ENCODE measurements at regions not wholly inside any gene's neighbourhood (a gene's known extent, or its start where the extent isn't known, plus 50 kb on each side); places are given as distances from the start of the nearest gene placed in this dataset.
A peak's percentile ranks its signal among the peaks of the same experiment; 100 is the strongest.

- Mint-ChIP-seq H3K27me3 (ENCODE audit: low read depth) (no peaks in the 10 kb centered on the region), H3K36me3 (ENCODE audit: low read depth) (peaks cover 10% of the 10 kb centered on the region), H3K27ac (peak overlapping the region; percentile 81), H3K9me3 (peaks cover 27% of the 10 kb centered on the region), H3K4me1 (ENCODE audit: low read depth) (peaks cover 43% of the 10 kb centered on the region), H3K4me3 (peak overlapping the region; percentile 48)
Measured at GRCh38 chr15:91472316-91472756, 372.3 kb downstream of the SV2B start.

GRCh38 chr15:91473894-91474545 is 374.0 kb downstream of the SV2B start:
- Mint-ChIP-seq H3K27me3 (ENCODE audit: low read depth) (no peaks in the 10 kb centered on the region), H3K4me1 (ENCODE audit: low read depth) (peaks cover 39% of the 10 kb centered on the region), H3K9me3 (peaks cover 27% of the 10 kb centered on the region), H3K27ac (no peak overlapping the region), H3K36me3 (ENCODE audit: low read depth) (peaks cover 7% of the 10 kb centered on the region), H3K4me3 (no peak overlapping the region)

GRCh38 chr15:91476861-91477260 is 376.6 kb upstream of the SLCO3A1 start:
- H3K4me1 Mint-ChIP-seq (ENCODE audit: low read depth): peaks cover 21% of the 10 kb centered on the region
- H3K9me3 Mint-ChIP-seq: peaks cover 28% of the 10 kb centered on the region
- H3K36me3 Mint-ChIP-seq (ENCODE audit: low read depth): peaks cover 9% of the 10 kb centered on the region
- H3K27me3 Mint-ChIP-seq (ENCODE audit: low read depth): no peaks in the 10 kb centered on the region
- no peak overlapping the region for H3K27ac Mint-ChIP-seq
- H3K4me3 Mint-ChIP-seq: no peak overlapping the region

GRCh38 chr15:91478717-91479191 is 374.8 kb upstream of the SLCO3A1 start:
- H3K4me1 Mint-ChIP-seq (ENCODE audit: low read depth): peaks cover 22% of the 10 kb centered on the region

GRCh38 chr15:91480426-91480825 is 373.1 kb upstream of the SLCO3A1 start:
- H3K4me1 Mint-ChIP-seq (ENCODE audit: low read depth): peaks cover 32% of the 10 kb centered on the region
- peaks cover 13% of the 10 kb centered on the region for H3K9me3 Mint-ChIP-seq
- H3K27me3 Mint-ChIP-seq (ENCODE audit: low read depth): no peaks in the 10 kb centered on the region
- H3K4me3 Mint-ChIP-seq: no peak overlapping the region
- H3K27ac Mint-ChIP-seq: no peak overlapping the region
- H3K36me3 Mint-ChIP-seq (ENCODE audit: low read depth): peaks cover 7% of the 10 kb centered on the region

More at GRCh38 chr15:91478717-91479191, 374.8 kb upstream of the SLCO3A1 start:
- Mint-ChIP-seq H3K36me3 (ENCODE audit: low read depth) (peaks cover 10% of the 10 kb centered on the region), H3K27me3 (ENCODE audit: low read depth) (no peaks in the 10 kb centered on the region), H3K4me3 (no peak overlapping the region), H3K27ac (no peak overlapping the region), H3K9me3 (peaks cover 24% of the 10 kb centered on the region)

GRCh38 chr15:91482799-91483198 is 370.7 kb upstream of the SLCO3A1 start:
- Mint-ChIP-seq H3K36me3 (ENCODE audit: low read depth) (peaks cover 9% of the 10 kb centered on the region), H3K9me3 (peaks cover 16% of the 10 kb centered on the region), H3K4me1 (ENCODE audit: low read depth) (peaks cover 32% of the 10 kb centered on the region), H3K4me3 (peak overlapping the region; percentile 8), H3K27me3 (ENCODE audit: low read depth) (no peaks in the 10 kb centered on the region), H3K27ac (peak overlapping the region; percentile 13)

GRCh38 chr15:91484141-91484540 is 369.4 kb upstream of the SLCO3A1 start:
- H3K4me3 Mint-ChIP-seq: no peak overlapping the region
- peaks cover 29% of the 10 kb centered on the region for H3K4me1 Mint-ChIP-seq (ENCODE audit: low read depth)

GRCh38 chr15:91488452-91488851 is 365.1 kb upstream of the SLCO3A1 start:
- Mint-ChIP-seq H3K36me3 (ENCODE audit: low read depth) (peaks cover 4% of the 10 kb centered on the region), H3K4me1 (ENCODE audit: low read depth) (peaks cover 17% of the 10 kb centered on the region), H3K9me3 (peaks cover 12% of the 10 kb centered on the region), H3K27me3 (ENCODE audit: low read depth) (peaks cover 8% of the 10 kb centered on the region), H3K27ac (no peak overlapping the region), H3K4me3 (no peak overlapping the region)

More at GRCh38 chr15:91484141-91484540, 369.4 kb upstream of the SLCO3A1 start:
- Mint-ChIP-seq H3K27me3 (ENCODE audit: low read depth) (no peaks in the 10 kb centered on the region), H3K36me3 (ENCODE audit: low read depth) (peaks cover 10% of the 10 kb centered on the region), H3K9me3 (peaks cover 19% of the 10 kb centered on the region), H3K27ac (no peak overlapping the region)

- no peak overlapping the region for H3K27ac Mint-ChIP-seq
- peaks cover 3% of the 10 kb centered on the region for H3K4me1 Mint-ChIP-seq (ENCODE audit: low read depth)
- no peak overlapping the region for H3K4me3 Mint-ChIP-seq
- peaks cover 3% of the 10 kb centered on the region for H3K36me3 Mint-ChIP-seq (ENCODE audit: low read depth)
- peaks cover 8% of the 10 kb centered on the region for H3K27me3 Mint-ChIP-seq (ENCODE audit: low read depth)
- H3K9me3 Mint-ChIP-seq: peaks cover 12% of the 10 kb centered on the region
Measured at GRCh38 chr15:91490211-91490610, 363.3 kb upstream of the SLCO3A1 start.

- Mint-ChIP-seq H3K9me3 (peaks cover 3% of the 10 kb centered on the region), H3K36me3 (ENCODE audit: low read depth) (peaks cover 3% of the 10 kb centered on the region), H3K27me3 (ENCODE audit: low read depth) (peaks cover 13% of the 10 kb centered on the region), H3K4me3 (no peak overlapping the region), H3K4me1 (ENCODE audit: low read depth) (peaks cover 3% of the 10 kb centered on the region), H3K27ac (no peak overlapping the region)
Measured at GRCh38 chr15:91491101-91491950, 362.2 kb upstream of the SLCO3A1 start.

- Mint-ChIP-seq H3K27me3 (ENCODE audit: low read depth) (peaks cover 28% of the 10 kb centered on the region), H3K4me1 (ENCODE audit: low read depth) (no peaks in the 10 kb centered on the region), H3K27ac (no peak overlapping the region), H3K36me3 (ENCODE audit: low read depth) (no peaks in the 10 kb centered on the region), H3K4me3 (no peak overlapping the region), H3K9me3 (no peaks in the 10 kb centered on the region)
Measured at GRCh38 chr15:91496754-91497691, 356.5 kb upstream of the SLCO3A1 start.

- no peaks in the 10 kb centered on the region for H3K9me3 Mint-ChIP-seq
- H3K27ac Mint-ChIP-seq: no peak overlapping the region
- H3K36me3 Mint-ChIP-seq (ENCODE audit: low read depth): no peaks in the 10 kb centered on the region
- H3K4me3 Mint-ChIP-seq: no peak overlapping the region
- no peaks in the 10 kb centered on the region for H3K4me1 Mint-ChIP-seq (ENCODE audit: low read depth)
- H3K27me3 Mint-ChIP-seq (ENCODE audit: low read depth): peaks cover 23% of the 10 kb centered on the region
Measured at GRCh38 chr15:91498046-91498748, 355.3 kb upstream of the SLCO3A1 start.

- Mint-ChIP-seq H3K4me1 (ENCODE audit: low read depth) (no peaks in the 10 kb centered on the region), H3K9me3 (no peaks in the 10 kb centered on the region), H3K36me3 (ENCODE audit: low read depth) (no peaks in the 10 kb centered on the region), H3K27me3 (ENCODE audit: low read depth) (peaks cover 23% of the 10 kb centered on the region), H3K4me3 (no peak overlapping the region), H3K27ac (no peak overlapping the region)
Measured at GRCh38 chr15:91498749-91499062, 354.8 kb upstream of the SLCO3A1 start.
